Testis (tissue), 2 donors: ENCODE measurements at regions not wholly inside any gene's neighbourhood (a gene's known extent, or its start where the extent isn't known, plus 50 kb on each side); places are given as distances from the start of the nearest gene placed in this dataset.

ENCODE experiments used
- DNase-seq: peaks from one replicate; pipeline ENCODE4 v3.0.0-alpha.2; 2019
- H3K27ac ChIP-seq, 2 donors: fragments of 200-600 bp; sonication (generic); one replicate each; pipeline ENCODE4 v1.5.1; 2019
- H3K27me3 ChIP-seq: fragments of 200-600 bp; sonication (generic); one replicate; pipeline ENCODE4 v1.5.1; 2019
- H3K36me3 ChIP-seq: fragments of 200-600 bp; sonication (generic); one replicate; pipeline ENCODE4 v1.5.1; 2017; ENCODE audit warnings: low read depth; ENCODE audit errors: missing control alignments
- H3K4me1 ChIP-seq: fragments of 200-600 bp; sonication (generic); one replicate; pipeline ENCODE4 v1.5.1; 2019
- H3K4me3 ChIP-seq, 2 donors: fragments of 200-600 bp; sonication (generic); one replicate each; pipeline ENCODE4 v1.5.1; 2017 to 2019
- H3K9me3 ChIP-seq: fragments of 200-600 bp; sonication (generic); one replicate; pipeline ENCODE4 v1.5.1; 2017
- POLR2A ChIP-seq: fragments of 450-650 bp; IDR thresholded peaks from one replicate; pipeline ENCODE4 v1.6.1; 2017; ENCODE audit warnings: antibody characterized with exemption, mild to moderate bottlenecking, moderate library complexity
- WGBS, 2 donors: methylation state at CpG; one replicate each; pipeline ENCODE4 v1.1.5; 2018; 5-methylcytosine and 5-hydroxymethylcytosine counted together
- intact Hi-C: fragments of 100-400 bp; cut with DNase I; formaldehyde crosslinking; loops from one replicate; pipeline ENCODE4 v1.15.1; 2023; ENCODE audit warnings: low total_unique reads
- TF ChIP-seq, protein P1 (sequence below), 3 experiments: fragments of 450-650 bp in 2 of 3; fragments of 200-600 bp in 1 of 3; sonication (generic) in 1 of 3; IDR thresholded peaks; one replicate each; pipeline ENCODE4 v1.5.1; 2016 to 2019; ENCODE audit warnings: antibody characterized with exemption in 3 of 3, mild to moderate bottlenecking in 2 of 3, moderate library complexity in 1 of 3

DNA sequence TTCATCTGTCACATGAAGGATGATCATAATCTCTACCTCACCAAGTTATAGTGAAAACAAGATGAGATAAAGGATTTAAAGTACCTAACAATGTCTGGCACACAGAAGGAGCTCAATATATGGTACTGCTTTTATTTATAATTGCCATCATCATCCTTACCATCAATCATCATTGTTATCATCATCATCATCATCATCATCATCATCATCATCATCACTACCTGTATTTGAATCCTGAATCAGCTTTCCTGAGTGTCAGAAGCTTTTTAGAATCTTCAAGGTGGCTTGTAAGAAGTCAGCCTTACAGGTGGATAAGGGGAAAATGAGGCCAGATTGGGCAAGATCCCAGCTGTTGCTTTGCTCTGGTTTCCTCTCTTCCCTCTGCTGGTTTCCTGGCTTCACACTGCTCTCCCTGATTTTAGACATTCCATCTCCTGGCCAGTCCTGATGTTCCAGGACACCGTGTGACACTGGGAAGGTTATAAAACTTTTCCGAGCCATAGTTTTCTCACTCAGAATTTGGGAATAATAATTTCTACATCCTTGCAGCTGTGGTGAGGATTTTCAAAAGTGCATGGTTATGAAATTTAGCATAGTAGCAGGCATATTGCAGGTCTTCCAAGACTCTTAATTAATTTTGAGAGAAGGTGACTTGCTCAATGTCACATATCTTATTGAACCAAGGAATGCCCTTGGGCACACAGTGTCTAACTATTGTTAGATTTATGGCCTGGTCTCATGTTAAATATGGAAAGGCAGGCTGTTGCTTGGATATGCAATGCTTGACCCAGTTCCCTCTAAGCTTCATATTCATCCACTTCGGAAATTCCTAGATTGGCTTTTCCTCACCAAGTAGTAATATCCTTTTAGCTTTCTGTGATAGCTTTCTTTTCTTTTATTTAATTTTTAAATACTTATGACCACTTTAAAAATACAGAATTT is 160.7 kb downstream of the TMEM38B start:
- TF ChIP-seq POLR2A: no peak
- TF ChIP-seq, protein P1, sequence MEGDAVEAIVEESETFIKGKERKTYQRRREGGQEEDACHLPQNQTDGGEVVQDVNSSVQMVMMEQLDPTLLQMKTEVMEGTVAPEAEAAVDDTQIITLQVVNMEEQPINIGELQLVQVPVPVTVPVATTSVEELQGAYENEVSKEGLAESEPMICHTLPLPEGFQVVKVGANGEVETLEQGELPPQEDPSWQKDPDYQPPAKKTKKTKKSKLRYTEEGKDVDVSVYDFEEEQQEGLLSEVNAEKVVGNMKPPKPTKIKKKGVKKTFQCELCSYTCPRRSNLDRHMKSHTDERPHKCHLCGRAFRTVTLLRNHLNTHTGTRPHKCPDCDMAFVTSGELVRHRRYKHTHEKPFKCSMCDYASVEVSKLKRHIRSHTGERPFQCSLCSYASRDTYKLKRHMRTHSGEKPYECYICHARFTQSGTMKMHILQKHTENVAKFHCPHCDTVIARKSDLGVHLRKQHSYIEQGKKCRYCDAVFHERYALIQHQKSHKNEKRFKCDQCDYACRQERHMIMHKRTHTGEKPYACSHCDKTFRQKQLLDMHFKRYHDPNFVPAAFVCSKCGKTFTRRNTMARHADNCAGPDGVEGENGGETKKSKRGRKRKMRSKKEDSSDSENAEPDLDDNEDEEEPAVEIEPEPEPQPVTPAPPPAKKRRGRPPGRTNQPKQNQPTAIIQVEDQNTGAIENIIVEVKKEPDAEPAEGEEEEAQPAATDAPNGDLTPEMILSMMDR (IDR thresholded peaks at IDR 0.05): no peak
- WGBS, 2 donors: 76 to 77% methylated on average over 3 of the region's 3 CpGs
- no peaks in the 10 kb centered on the region for H3K9me3 ChIP-seq

DNA sequence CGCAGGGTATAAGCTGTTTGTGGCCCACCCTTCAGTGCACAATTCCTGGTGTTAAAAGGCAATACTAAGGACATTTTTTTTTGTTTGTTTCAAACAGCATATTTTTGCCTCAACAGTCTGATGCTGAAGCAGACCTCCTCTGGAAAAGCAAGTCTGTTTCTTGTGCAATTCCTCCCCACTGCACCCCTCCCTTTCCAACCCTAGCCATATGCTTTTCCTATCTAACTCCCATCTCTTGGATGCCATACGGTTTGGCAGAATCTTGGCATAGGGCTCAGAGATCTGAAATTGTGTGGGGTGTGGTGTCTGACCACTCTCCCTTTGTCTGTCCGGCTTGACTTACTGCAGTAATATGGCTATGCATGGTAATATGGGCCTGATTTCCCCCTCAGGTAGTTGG is 161.6 kb downstream of the TMEM38B start:
- DNase-seq: no peak
- Histone ChIP-seq H3K27me3 (no peaks in the 10 kb centered on the region), H3K27ac (no peak overlapping the region), H3K4me1 (no peaks in the 10 kb centered on the region), H3K36me3 (no peaks in the 10 kb centered on the region), H3K4me3 (no peak overlapping the region), H3K9me3 (no peaks in the 10 kb centered on the region)
- TF ChIP-seq, protein P1 (IDR thresholded peaks at IDR 0.05): no peak
- no peak for TF ChIP-seq POLR2A
- intact Hi-C loops: no loop called here
- WGBS, 2 donors: 89 to 92% methylated on average over 3 of the region's 3 CpGs

More for the DNA sequence above, 160.7 kb downstream of the TMEM38B start:
- no peak overlapping the region for H3K4me3 ChIP-seq
- DNase-seq: no peak
- H3K27me3 ChIP-seq: no peaks in the 10 kb centered on the region
- intact Hi-C loops: no loop called here
- no peaks in the 10 kb centered on the region for H3K4me1 ChIP-seq
- no peaks in the 10 kb centered on the region for H3K36me3 ChIP-seq
- H3K27ac ChIP-seq: no peak overlapping the region

DNA sequence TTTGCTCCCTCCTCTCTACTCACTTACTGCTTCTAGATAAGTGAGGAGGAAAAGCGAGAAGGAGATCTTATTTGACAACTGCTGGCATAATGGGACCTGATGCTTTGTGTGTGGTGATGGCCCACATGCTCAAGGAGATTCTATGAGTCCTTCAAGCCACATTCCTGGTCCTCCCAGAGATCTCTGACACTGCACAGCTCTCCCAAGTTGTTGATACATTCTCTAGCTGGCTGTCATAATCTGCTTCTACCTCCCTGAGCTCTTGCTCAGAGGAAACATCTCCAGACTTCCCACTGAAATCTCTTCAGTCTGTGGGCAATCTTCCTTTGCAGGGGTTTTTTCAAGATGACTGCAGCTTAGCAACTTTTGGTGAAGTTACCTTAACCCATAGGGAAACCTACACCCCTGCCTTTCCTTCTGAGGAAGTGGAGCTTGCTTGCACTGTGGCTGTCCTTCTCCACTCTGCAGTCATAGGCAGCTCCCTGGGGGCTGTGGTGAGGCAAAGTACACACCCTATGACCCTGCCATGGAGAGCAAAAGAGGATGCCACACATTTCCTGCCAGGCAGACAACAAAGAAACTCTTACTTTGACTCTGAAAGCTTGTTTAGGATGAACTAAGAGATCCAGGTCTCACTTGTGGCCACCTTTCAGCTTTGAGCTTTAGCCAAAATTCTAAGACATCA is 163.8 kb downstream of the TMEM38B start:
- WGBS, 2 donors: 83 to 85% methylated on average over 1 of the region's 1 CpG
- TF ChIP-seq, protein P1 (IDR thresholded peaks at IDR 0.05): no peak
- TF ChIP-seq POLR2A: no peak
- intact Hi-C loops: no loop called here
- Histone ChIP-seq H3K4me3 (no peak overlapping the region), H3K27me3 (no peaks in the 10 kb centered on the region), H3K9me3 (no peaks in the 10 kb centered on the region), H3K36me3 (no peaks in the 10 kb centered on the region), H3K4me1 (no peaks in the 10 kb centered on the region), H3K27ac (no peak overlapping the region)
- DNase-seq: no peak

DNA sequence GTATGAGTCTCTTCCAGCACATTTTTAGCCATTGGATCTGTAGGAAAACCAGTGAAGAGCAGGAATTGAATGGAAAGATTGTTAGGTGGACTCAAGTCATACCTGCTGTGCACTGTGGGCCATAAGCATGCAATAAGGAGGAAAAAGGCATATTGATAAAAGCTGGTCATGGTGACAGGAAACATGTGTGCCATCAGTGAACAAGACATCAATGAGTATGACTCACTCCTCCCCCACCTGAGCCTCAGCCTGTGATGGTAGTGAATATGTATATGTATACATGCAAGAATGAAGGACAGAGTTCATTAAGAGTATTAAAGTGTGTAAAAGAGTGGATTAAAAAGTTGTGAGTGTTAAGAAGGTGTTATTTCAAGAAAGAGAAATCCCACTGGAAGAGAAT is 164.5 kb downstream of the TMEM38B start:
- H3K27ac ChIP-seq: no peak overlapping the region
- DNase-seq: no peak
- H3K36me3 ChIP-seq: no peaks in the 10 kb centered on the region
- intact Hi-C loops: no loop called here
- H3K4me1 ChIP-seq: no peaks in the 10 kb centered on the region
- no peak overlapping the region for H3K4me3 ChIP-seq
- H3K9me3 ChIP-seq: no peaks in the 10 kb centered on the region
- no peaks in the 10 kb centered on the region for H3K27me3 ChIP-seq
- TF ChIP-seq POLR2A: no peak
- TF ChIP-seq, protein P1 (IDR thresholded peaks at IDR 0.05): no peak
